ENCODE measurements at regions not wholly inside any gene's neighbourhood (a gene's known extent, or its start where the extent isn't known, plus 50 kb on each side); places are given as distances from the start of the nearest gene placed in this dataset.
"Not testable (repeated sequence)": the region's sequence is repeated elsewhere in the genome, so short reads cannot be mapped to it uniquely, and the experiment has no call there.

DNA sequence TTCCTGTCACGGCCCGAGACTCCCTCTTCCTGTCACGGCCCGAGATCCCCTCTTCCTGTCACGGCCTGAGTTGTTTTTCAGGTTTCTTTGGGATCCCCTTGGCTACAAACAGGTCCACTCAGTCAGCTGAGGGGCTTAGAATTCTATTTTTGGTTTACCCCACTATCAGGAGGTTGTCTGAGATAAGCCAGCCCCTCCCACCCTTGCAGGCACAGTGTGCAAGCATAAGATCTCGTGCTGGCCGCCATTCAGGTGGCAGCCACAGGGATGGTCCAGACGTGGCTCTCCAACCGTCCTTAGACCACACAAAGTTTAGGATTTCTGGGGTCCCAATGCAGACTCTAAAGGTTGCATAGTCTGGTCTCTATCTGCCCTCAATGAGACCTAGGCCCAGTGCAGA lies 186.0 kb upstream of the PLCXD1 start:
- H3K9me3 ChIP-seq; H3K4me1 ChIP-seq; ATAC-seq; H3K27ac ChIP-seq; intact Hi-C loops (cut with DNase I); H3K4me3 ChIP-seq; H3K36me3 ChIP-seq; H3K27me3 ChIP-seq: not testable (repeated sequence)
- DNase-seq: peak in 1 of 4 donors; percentile 1
